HG03575 (cell line): ENCODE measurements at regions not wholly inside any gene's neighbourhood (a gene's known extent, or its start where the extent isn't known, plus 50 kb on each side); places are given as distances from the start of the nearest gene placed in this dataset.
"Not testable (repeated sequence)": the region's sequence is repeated elsewhere in the genome, so short reads cannot be mapped to it uniquely, and the experiment has no call there.

Source experiments
- ATAC-seq: cut with Tn5 transposase; IDR thresholded peaks from one replicate; pipeline ENCODE4 v1.9.1; 2021; ENCODE audit not compliant: unreplicated experiment, insufficient number of reproducible peaks, low FRiP score; ENCODE audit errors: extremely low read depth

DNA sequence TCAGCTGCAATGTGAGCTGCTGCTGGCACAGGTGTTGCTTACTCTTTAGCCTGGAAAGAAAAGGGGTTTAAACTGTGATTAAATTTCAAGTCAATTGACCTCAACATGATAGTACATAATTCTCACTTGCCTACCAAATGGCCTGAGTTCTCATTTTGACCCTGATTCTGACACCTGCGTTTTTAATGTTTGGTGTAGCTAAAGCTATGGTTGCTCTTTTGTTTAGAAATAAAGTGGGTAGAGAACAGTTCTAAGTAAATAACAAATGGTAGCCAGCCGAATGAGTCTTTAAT is 100.8 kb upstream of the SOX2 start:
- ATAC-seq, result no peak

DNA sequence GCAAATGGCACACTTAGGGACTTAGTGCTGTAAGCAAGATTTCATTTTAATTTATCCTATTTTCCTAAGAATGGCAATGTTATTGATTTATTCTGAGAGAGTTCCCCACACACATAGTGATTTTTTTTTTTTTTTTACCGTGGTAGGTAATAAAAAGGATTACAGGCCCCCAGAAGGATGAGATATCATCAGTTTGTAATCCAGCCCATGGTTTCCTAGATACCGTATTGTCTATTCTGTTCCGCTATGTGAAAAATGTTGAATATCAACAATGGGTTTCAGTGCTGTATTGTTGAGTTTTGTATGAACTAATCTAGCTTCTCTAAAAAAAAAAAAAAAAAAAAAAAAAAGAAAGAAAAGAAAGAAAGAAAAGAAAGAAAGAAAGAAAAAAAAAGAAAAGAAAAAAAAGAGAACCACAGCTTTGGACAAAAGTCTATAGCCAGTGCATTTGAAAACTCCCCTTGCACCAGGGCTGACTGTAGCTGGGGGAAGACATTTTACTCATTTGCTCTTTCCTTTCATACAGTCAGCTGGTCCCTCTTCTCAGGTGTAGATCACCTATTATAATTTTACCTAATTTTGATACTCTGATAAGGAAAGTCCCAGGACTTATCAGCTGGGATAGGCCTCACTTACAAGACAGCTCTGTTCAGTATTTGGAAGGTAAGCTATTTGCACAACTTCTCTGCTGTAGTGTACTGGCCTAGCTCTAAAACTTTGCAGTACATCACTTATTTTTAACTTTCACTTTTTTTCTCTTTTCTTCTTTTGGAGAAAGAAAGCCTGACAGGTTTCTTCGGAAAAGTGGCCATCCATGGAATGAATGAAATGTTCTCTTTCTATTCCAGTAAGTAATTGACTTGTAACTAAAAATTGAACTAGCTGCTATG is 101.4 kb upstream of the SOX2 start:
- no peak for ATAC-seq

DNA sequence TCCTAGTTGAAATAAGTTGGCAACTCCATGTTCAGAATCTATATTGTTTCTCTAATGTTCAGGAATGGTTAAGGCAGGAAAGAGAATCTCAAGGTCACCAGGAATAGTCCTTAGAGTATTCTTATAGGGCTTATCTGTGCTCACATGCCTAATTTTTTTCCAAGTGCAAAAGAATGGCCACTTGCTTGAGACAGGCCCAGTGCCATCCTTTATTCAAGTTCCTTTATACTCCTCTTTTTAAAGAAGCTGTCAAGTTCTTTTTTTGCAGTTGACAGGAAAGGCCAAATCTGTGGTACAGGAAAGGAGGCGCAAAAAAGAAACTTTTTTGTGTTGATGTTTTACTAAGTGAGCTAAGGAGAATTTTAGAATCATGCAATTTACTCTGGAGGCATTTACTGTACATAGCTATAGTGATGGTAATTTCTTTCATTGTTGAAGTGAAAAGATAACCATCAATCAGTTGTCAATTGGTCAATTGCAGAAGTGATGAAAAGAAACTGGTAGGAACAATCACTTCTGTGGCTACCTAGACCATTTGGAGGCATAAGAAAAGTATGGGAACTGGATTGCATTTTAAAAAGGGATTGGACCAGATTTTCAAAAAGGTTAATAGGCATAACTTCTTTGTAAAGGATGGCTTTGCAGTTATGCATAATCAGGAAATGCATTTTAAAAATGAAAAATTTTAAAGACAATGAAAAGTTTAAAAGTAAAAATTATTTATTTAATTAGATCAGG is 102.5 kb upstream of the SOX2 start:
- no peak for ATAC-seq

DNA sequence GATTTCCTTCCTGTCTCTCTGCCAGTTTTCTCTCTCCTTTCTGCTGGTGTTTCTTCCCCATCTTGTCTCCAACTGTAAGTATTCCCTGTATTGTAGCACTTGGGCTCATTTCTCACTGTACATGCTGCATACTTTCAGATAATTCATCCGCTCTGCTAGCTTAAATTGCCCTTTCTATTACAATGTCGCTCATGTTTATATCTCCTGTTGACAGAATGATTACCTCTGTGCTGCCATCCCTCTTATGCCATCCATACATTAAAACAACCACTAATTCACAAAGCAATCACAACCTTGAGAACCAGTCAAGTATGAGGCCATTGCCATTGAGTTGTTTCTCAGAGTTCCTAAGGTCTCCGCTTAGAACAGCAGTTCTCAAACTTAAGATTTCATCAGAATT is 107.5 kb upstream of the SOX2 start:
- no peak for ATAC-seq

DNA sequence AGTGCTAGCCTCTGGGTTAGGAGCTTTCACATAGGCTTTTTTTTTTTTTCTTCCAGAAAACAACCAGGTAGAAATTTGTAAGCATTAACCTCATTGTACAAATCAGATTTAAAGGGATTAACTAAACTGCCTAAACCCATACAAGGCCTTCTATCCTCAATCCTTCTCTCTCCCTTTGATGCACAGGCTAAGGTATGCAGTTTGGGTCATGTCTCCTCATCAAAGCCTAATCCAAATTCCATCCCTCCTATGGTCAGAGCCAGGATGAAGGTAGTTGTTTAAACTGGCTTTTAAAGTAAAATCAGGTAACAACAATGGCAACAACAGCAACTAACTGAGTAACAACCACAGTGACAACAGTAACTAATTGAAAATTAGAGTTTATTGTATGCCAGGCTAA is 115.6 kb upstream of the SOX2 start:
- no peak for ATAC-seq

DNA sequence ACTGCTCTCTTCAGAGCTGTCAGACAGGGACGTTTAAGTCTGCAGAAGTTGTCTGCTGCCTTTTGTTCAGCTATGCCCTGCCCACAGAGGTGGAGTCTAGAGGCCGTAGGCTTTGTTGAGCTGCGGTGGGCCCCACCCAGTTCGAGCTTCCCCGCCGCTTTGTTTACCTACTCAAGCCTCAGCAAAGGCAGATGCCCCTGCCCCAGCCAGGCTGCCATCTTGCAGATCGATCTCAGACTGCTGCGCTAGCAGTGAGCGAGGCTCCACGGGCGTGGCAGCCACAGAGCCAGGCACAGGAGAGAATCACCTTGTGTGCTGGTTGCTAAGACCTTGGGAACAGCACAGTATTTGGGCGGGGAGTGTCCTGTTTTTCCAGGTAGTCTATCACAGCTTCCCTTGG is 120.8 kb upstream of the SOX2 start:
- not testable (repeated sequence) for ATAC-seq

DNA sequence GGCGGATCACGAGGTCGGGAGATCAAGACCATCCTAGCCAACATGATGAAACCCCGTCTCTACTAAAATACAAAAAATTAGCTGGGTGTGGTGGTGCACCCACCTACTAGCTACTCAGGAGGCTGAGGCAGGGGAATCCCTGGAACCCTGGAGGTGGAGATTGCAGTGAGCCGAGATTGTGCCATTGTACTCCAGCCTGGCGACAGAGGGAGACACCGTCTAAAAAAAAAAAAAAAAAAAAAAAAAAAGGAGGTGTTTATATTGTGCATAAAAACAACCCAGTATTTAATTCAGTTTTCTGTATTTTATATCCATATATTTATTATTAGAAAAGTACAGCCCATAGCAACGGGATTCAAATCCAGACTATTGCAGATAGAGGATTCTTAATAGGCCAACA is 129.1 kb upstream of the SOX2 start:
- ATAC-seq, result no peak

DNA sequence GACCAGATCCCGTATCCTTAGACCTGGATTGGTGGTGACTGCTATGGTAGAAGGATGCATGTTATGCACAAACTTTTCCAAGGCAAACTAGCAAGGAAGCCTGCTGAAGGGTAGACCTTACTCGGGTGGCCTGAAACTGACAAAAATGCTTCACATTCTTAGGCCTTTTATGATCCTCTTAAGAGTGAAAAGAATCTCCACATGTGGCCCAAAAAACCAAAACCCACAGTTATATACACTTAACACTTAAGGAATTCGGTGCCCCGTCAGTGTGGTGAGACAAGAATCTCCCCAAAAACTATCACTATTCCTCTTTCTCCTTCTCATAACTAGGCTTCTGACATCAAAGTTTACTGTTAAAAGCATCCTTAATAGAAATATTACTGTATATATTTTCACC is 130.1 kb upstream of the SOX2 start:
- ATAC-seq, result no peak

DNA sequence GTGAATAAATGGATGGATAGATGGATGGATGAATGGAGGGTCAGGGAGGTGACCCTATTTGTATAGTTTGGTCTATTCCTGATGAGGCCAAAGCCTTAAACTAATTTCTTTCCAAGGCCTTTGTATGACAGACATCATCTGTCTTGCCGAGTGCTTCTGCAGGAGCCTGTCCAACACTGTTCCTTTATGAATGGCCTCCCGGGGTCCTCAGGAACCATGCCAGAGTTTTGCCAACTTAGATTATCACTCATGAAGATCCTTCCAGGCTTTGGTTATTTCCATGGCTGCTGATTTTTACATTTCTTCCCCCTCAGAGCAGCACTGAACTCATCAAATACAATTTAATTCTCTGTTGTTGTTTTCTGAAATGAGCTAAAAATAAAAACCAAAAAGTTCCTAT is 133.0 kb upstream of the SOX2 start:
- ATAC-seq, result no peak

DNA sequence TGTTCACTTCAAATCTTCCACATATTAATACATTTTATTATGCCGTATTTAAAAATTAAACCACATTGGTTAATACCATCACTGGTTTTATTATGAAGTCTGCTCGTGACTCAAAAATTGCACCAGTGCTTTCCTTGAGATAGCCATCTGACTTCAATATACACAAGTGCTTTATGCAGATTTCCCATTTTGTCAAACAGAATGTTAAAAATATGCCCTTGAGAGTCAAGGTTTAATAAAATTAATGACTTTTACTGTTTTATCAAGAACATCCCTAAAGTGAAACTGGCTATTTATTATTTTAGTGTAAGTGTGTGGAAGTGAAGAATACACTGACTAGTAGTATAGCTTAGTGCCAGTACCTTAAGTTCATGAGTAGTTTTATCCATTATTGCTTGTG is 139.3 kb upstream of the SOX2 start:
- no peak for ATAC-seq

DNA sequence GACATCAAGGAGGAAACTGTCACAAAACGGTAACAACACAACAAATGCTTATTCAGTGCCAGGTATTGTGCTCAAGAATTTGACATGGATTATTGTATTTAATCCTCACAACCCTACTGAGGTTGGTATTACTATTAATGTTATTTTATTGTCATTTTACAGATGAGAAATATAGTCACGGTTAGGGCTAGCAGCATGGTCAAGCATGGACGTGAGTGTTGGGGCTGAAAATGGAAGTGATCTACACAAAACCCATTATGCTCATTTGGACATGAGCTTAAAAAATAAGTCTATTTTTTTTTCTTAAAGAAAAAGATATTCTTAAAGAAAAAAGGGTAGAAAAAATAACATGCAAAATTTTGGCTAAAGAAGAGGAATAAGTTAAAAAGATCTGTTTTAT is 141.3 kb upstream of the SOX2 start:
- ATAC-seq, result no peak

DNA sequence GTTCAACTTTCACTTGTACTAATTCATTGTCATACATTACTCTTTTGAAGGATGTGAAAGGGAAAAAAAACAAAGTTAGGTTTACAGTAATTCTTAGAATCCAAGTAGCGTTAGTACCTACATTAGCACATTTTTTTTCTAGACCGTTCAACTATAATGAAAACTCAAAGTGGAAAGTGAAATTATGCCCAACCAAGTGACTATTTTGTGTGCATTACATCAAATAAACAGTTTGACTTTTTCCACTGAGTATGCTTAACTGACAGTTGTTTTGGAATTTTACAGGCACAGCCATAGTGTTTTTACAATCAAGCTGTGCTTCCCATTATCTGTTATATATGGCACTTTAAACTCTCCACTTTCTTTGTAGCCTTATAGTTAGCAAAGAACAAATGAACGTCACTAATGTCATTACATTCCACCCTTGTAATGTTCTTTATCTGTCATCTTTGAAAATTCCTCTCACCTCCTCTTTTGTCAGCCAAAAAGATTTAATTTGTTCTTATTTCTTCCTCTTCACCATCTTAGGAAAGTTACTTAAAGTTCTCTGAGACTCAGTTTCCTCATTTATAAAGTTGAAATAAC is 142.3 kb upstream of the SOX2 start:
- ATAC-seq, result no peak

DNA sequence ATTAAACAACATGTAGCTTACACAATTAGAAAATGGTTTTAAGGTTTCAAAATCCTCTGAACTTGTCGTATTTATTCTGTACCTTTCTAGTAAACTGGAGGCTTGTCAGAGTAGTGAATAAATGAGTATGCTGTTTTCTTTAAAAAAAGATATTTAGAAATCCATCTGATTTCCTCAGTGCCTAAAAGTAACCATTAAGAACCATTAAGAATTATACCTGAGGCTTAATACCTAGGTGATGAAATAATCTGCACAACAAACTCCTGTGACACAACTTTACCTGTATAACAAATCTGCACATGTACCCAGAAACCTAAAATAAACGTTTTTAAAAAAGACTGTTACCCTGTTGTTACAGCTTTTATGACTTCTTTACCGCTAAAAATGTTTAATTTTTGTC is 143.0 kb upstream of the SOX2 start:
- no peak for ATAC-seq

DNA sequence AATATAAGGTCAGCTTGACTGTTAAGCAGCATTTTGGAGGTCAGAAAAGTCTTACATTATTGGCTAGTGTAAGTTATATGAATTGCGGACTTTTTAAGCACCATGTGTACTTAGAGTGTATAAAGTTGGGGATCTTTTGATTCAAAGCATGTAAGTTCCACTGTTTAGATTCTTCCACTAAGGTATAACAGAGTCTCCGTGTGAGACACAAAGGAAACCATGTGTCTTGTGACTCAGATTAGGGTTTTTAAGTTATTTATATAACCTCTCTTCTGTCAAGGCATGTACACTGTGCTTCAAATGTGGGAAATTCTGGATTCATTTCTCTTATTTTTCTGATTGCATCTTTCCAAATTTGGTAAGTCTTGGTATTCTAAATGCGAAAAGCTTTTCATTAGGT is 143.5 kb upstream of the SOX2 start:
- ATAC-seq, result no peak

DNA sequence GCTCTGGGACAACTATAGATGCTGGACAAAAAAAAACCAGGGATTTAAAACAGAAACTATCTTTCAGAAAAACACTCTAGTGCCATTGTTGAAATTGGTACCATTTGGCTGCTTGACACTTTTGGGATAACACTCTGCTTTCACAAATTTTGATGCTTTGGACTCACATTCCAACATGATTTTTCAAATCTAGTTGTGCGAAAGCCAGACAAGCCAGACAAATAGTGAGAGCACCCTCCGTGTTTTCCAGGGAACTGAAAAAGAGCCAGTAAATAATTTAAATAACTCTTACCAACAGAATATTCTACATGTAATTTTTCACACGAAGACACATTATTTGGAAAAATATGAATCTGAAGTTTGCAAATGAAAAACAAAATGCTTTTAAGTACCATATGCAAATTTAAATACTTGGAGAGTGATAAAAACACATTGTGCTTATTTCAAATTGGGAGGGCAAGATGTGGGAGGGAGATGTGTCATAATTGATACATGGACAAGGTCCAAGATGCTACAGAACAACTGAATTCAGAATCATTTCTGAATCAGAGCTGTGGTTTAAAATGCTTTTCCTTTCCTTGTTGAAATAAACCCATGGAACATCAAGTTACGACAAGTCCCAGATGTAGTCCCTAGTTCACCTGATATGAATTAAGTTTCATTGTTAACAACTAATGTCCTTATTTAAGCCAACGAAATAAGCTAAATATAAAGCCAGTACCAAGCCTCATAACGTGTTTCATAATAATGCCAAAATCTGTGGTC is 144.2 kb upstream of the SOX2 start:
- ATAC-seq, result no peak

DNA sequence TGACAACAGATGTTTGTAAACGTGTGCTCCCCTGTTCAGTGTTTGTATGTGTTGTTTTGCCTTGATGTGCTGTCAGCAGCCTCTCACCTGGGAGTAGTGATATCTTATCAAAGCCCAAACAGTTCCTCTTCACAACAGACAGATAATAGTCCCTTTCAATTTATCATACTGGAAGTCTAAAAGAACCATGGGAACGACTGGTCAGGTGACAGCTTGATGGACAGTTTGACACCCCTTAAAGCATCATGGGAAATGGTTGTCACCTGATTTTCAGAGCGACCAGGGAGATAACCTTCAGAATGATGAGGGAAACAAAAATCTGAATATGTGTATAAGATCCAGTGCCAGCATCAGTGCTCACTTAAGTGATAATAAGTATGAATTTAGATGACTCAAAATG is 146.3 kb upstream of the SOX2 start:
- no peak for ATAC-seq

DNA sequence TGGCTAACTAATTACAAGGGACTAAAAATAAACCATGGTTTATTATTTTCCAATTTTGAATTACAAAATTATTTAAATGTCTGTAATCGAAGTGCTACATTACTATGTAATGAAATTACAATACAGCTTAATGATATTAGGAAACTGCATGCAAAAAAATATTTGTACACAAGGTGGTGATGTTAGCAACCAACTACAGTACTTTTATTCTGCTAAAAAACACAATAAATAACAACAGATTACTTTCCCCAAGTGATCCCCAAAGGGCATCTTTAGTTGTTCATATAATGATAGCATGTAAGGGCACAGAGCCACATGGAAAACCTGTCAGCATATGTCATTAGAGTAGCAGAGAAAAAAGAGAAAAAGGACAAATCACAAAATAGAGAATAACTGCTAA is 147.5 kb upstream of the SOX2 start:
- no peak for ATAC-seq

DNA sequence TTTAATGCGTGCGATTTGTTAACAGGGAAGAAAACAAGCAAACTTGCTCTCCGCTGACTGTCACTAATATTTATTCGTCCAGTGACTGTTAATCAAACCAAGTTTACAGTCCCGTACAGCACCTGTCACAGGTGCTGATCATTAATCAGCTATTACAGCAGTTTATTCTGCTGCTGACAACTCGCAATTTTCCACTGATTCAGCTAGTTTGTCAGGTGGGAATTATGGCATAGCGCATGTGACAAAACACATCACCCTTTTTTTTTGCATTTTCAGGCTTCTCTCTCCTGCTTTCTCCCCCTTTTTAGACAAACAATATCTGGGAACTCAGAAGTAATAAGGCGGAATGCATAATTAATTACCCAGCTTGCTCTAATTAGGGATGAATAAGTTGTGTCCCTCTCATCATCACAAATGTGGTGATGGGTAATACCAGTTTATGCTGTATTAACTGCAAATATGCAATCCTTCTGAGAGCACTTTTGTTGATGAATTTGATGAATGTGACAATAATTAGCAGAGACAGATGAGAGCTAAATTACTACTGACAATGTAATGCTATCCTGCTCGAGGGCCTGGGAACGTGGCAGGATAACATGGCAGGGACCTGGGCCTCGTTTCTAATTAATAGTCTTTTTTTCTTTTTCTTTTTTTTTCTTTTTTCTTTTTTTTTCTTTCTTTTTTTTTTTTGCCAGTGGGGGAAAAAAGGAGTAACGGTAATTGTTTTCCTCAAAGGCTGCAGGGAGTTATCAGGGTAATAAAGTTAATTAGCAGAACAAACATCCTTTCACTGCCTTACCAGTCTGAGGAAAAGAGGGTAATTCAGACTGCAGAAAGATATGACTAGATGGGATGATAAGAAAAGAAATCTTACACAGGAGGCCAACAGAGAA is 150.3 kb upstream of the SOX2 start:
- ATAC-seq, result no peak

DNA sequence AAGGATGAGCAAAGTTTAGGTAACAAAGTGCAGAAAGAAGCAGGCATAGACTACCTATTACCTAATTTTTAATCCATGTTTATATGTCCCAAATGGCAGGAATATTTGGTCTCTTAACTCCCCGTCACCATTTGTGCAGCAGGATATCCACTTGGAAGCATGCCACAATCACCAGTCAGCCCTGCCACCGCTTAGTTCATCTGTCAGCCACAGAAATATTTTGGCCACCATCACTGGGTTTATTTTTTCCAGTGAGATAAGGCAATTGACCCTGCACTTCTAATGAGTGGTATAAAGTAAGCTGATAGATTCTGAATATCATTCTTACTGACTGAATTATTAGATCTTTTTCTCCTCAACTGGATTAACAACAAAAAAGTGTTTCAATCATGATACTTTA is 152.9 kb upstream of the SOX2 start:
- ATAC-seq, result no peak
